GM12873 (cell line): ENCODE measurements at regions not wholly inside any gene's neighbourhood (a gene's known extent, or its start where the extent isn't known, plus 50 kb on each side); places are given as distances from the start of the nearest gene placed in this dataset.

Experiments used
- CTCF ChIP-seq: IDR thresholded peaks from 2 replicates; pipeline ENCODE4 v1.5.1; 2012; ENCODE audit warnings: low read depth, mild to moderate bottlenecking, moderate library complexity, low read length, control low read depth; ENCODE audit not compliant: insufficient read depth; ENCODE audit errors: missing control alignments

DNA sequence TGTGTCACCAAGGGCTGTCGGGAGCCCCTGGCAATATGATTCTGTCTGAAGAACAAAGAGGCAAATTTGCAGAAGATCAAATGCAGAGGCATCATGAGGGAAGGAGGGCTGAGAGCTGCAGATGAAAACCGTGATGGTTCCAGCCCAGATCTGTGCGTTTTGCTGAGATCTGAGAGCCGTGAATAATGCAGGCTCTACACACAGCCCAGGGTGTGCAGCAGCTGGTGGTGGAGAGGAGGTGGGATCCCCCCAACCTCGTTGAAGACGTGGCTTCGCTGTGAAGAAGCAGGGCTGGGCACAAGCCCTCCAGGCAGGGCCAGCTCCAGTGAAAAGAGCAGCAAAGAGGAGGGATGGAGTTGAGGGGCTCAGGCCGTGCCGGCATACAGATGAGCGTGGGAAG lies 75.5 kb downstream of the TSPAN17 start:
- no peak for TF ChIP-seq CTCF

GRCh38 chr5:176723440-176723839 lies 76.2 kb downstream of the TSPAN17 start:
- no peak for TF ChIP-seq CTCF

GRCh38 chr5:176724472-176724871 lies 77.2 kb downstream of the TSPAN17 start:
- no peak for TF ChIP-seq CTCF

DNA sequence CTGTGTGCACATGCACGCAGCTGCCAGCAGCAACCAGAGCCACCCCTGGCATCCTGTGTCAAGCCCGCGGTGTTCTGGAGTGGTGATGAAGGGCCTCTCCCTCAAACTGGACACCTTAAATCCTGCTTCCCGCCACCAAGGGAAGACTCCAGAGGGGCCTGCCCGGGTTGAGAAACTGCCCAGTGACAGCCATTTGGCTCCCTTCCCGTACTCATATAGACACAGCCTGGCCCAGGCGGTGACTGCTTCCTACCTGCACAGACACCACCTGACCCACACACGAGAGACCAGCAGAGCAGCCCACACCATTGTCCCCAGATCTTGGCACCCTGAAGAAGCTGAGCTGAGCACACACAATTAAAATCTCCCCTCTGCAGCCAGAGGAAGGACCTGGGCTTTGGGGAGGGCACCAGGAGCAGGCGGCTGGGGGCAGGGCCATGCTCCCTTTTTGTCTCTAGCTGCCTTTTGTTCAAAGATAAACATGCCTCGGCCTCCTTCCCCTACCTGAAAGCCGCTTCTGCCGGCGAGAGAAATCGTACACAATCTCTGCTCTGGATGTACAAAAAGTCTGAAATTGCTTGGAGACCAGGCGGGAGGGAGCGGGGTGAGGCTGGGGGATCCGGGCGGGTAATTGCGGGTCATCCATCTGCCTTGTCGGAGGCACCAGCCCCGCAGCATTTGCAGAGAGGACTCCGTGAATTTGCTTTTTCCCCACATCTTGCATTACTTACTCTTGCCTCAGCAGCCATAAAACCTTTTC lies 78.4 kb downstream of the TSPAN17 start:
- no peak for TF ChIP-seq CTCF

DNA sequence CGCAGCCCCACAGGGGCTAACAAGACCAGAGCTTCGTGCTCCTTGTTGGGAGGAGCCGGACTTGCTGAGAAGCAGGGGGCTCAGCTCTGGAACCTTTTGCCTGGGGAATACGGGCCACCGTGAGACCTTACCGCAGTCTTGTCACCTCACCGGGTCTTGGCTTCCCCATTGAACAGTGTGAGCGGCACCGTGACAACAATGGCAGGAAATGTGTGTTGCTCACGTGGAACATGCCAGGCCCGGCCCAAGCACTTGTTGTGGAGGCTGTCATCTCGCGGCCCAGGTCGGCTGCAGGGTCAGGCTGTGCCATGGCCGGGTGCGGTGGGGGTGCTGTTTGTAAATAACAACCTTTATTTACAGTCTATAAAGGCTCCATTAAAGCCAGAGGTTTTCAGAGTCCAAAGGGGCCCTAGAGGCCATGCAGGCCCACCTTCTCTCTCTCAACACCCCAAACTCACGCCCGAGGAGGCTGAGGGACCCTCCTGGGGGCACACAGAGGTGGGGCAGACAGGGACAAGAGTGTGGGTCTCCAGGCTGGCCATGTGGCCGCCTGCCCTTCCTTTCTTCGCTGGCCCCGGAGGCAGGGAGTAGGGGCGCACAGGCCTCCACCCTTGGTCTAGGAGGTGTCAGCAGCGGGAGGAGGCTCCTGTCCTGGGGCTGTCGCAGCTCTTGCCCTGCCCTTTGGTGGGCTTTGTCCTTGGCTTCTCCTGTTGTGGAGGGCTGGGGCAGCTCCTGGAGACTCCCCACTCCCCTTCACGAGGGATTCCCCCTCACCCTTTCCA lies 79.7 kb downstream of the TSPAN17 start:
- no peak for TF ChIP-seq CTCF

DNA sequence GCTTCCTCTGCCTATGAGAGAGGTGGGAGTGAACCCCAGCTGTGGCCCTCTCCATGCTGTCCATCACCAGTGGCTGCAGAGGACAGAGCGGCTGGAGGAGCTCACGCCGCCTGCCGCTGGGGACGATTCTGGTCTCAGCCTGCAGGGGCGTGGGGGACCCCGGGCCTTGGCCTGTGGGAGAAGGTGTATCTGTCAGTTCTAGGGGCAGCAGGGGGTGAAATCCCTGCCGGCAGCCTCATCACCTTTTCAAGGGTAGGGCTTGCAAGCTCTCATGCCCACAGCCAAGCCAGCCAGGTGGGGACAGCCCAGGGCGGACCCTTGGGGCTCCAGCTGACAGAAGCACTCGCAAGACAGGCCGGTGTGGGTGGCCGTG lies 80.2 kb downstream of the TSPAN17 start:
- no peak for TF ChIP-seq CTCF

- TF ChIP-seq CTCF, result no peak
These were observed 80.8 kb downstream of the TSPAN17 start for GRCh38 chr5:176727983-176728675.
